Fibroblast of pulmonary artery (primary cell): ENCODE measurements at regions not wholly inside any gene's neighbourhood (a gene's known extent, or its start where the extent isn't known, plus 50 kb on each side); places are given as distances from the start of the nearest gene placed in this dataset.
"Not testable (repeated sequence)": the region's sequence is repeated elsewhere in the genome, so short reads cannot be mapped to it uniquely, and the experiment has no call there.

Source experiments
- DNase-seq: peaks from one replicate; pipeline ENCODE4 v3.0.0-alpha.2; 2010; ENCODE audit warnings: low read depth
- H3K4me3 ChIP-seq: replicated peaks from 2 replicates; pipeline ENCODE4 v1.5.1; 2011; ENCODE audit warnings: low read depth, mild to moderate bottlenecking, control low read depth, low read length, moderate library complexity
- TF ChIP-seq, protein P1 (sequence below): IDR thresholded peaks from 2 replicates; pipeline ENCODE4 v1.5.1; 2011; ENCODE audit warnings: mild to moderate bottlenecking, control low read depth, low read length, inconsistent platforms; ENCODE audit errors: missing control alignments

DNA sequence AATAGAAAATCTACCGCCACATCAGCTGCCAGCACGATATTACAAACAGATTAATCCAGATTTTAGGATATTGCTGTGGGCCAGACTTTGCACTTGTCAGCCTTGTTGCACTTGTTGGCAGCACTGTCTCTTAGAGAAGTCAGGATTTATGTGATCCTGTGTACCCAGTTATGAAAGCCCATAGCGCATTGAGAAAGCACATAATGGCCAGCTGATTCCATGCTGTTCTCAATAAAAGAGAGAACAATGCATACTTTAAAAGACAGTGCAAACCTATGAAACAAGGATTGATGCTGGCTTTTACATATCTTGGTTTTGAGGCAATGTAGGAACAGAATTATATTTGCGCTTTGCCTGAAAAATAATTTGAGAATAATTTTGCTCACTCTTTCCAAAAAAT, 140.8 kb downstream of the CEP120 start:
- DNase-seq = no peak
- no peak overlapping the region for H3K4me3 ChIP-seq
- TF ChIP-seq, protein P1, sequence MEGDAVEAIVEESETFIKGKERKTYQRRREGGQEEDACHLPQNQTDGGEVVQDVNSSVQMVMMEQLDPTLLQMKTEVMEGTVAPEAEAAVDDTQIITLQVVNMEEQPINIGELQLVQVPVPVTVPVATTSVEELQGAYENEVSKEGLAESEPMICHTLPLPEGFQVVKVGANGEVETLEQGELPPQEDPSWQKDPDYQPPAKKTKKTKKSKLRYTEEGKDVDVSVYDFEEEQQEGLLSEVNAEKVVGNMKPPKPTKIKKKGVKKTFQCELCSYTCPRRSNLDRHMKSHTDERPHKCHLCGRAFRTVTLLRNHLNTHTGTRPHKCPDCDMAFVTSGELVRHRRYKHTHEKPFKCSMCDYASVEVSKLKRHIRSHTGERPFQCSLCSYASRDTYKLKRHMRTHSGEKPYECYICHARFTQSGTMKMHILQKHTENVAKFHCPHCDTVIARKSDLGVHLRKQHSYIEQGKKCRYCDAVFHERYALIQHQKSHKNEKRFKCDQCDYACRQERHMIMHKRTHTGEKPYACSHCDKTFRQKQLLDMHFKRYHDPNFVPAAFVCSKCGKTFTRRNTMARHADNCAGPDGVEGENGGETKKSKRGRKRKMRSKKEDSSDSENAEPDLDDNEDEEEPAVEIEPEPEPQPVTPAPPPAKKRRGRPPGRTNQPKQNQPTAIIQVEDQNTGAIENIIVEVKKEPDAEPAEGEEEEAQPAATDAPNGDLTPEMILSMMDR = no peak

DNA sequence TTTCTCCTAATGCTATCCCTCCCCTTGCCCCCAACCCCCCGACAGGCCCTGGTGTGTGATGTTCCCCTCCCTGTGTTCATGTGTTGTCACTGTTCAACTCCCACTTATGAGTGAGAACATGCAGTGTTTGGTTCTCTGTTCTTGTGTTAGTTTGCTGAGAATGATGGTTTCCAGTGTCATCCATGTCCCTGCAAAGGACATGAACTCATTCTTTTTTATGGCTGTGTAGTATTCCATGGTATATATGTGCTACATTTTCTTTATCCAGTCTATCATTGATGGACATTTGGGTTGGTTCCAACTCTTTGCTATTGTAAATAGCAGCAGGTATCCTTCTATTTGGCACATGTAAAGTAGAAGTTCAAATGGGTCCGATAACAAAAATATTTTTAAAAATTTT, 142.3 kb downstream of the CEP120 start:
- not testable (repeated sequence) for DNase-seq, H3K4me3 ChIP-seq

DNA sequence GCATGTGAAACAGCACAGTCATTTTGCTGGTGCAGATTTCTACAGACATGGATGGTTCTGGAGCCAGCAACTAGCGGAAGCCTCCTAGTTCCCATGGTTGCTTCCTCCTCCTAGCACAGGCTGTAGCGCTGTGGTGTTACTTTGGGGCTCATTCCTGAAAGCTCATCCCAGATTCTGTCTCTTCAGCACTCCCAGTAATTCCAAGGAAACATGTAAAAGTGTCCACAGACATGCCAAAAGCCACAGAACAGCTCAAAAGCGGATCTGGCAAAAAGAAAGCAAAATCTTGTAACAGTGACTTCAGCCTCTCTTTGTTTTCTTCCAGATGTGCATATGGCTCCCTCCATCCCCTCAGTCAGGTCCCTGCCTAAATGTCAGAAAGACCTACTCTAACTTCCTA, 144.1 kb downstream of the CEP120 start:
- H3K4me3 ChIP-seq = no peak overlapping the region
- TF ChIP-seq, protein P1 = no peak

DNA sequence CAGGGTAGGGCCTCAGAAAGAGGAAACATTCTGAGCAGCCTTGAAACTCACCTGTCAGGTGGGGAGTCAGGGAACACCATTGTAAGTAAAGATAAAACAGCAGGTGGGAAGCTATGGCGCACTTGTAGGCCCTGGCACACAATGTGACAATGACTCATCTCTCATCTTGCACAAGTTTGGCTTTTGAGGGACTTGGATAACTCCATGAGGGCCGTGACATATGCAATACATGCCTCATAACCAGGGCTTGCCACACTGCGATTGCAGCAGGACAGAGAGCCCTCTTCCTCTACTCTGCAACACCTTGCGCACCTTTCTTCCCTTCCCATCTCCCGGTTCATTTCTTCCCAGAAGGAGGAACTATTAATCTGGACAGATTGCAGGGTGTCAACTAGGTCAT, 144.9 kb downstream of the CEP120 start:
- TF ChIP-seq, protein P1 = no peak
- H3K4me3 ChIP-seq = no peak overlapping the region
- no peak for DNase-seq

More for the DNA sequence above, 144.1 kb downstream of the CEP120 start:
- no peak for DNase-seq

DNA sequence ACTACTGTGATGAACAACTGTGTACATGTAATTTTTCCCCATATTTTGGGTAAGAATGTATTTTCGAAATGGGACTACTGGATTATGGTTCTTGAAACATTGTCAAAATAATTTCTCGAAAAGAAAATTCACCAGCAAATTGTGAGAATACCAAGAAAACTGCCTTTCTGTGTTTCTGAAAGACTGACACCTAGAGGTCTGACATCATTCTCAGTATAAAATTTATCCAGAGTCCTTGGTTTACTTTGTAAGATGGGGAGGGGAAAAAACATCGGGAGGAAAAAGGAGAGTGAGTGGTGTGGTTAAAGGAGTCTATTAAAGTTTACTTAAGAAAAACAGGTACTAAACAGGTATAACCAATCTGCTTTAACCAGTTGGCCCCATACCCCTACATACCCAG, 149.2 kb downstream of the CEP120 start:
- DNase-seq = no peak
- H3K4me3 ChIP-seq = no peak overlapping the region
- TF ChIP-seq, protein P1 = peak; percentile 16

DNA sequence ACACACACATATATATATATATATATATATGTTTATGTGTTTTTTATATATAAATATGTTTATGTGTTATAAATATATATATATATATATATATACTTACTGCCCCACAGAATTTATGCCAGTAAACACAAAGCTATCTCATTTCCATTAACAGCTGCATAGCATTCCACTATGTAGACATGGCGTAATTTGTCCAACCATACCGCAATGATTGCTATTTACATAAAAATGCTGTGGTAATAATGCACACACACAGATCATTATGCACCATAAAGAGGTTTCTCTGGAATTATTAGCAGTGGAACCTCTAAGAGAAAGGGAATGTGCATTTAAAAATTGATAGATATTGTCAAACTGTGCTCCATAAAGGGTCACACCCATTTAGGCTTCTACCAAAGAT, 150.1 kb downstream of the CEP120 start:
- TF ChIP-seq, protein P1 = no peak
- H3K4me3 ChIP-seq = no peak overlapping the region
- no peak for DNase-seq

DNA sequence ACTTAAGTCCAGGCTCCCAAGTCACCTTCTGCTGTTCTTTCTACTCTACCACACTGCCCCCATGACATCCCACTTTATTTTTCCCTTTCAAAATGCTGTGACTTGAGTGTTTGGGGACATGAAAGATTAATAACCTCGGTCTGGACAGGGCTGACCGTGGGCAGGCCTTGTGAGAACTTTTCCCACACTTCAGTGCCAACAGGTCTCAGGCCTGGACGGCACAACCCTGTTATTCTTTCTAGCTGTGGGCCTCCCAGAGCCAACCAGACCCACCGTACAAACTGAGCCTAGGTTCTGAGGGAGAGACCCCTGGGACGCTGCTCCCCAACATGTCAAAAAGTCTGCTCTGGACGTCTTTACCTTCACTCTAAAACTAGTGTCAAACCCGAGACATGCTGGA, 153.4 kb downstream of the CEP120 start:
- H3K4me3 ChIP-seq = no peak overlapping the region
- DNase-seq = no peak
- TF ChIP-seq, protein P1 = no peak

DNA sequence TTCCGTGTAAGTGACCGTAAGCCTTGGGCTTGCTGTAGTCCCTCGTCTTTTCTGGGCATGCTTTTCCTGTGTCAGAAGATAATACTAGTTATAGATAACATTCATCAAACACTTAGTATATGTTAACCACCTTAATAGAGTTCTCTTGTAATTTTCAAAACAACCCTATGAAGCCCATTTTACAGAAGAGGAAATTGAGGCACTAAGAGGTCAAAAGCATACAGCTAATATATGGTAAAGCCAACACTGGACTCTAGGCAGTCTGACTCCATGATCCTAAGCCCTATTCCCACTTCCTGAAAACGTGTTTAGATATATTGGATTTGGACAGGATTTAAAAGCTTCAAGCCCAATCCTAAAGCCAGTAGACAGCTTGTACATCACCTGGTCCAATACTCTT, 153.8 kb downstream of the CEP120 start:
- no peak for DNase-seq
- TF ChIP-seq, protein P1 = no peak
- no peak overlapping the region for H3K4me3 ChIP-seq
